ENCODE measurements at regions not wholly inside any gene's neighbourhood (a gene's known extent, or its start where the extent isn't known, plus 50 kb on each side); places are given as distances from the start of the nearest gene placed in this dataset.

- Histone ChIP-seq H3K4me3 (ENCODE audit: low read length) (no peak overlapping the region), H3K27ac (ENCODE audit: low read length) (no peak overlapping the region), H3K9me3 (ENCODE audit: control insufficient read depth, insufficient read depth, low read length) (no peaks in the 10 kb centered on the region), H3K4me1 (ENCODE audit: control insufficient read depth, insufficient read depth, low read length) (no peaks in the 10 kb centered on the region), H3K27me3 (ENCODE audit: control insufficient read depth, insufficient read depth, low read length) (no peaks in the 10 kb centered on the region), H3K36me3 (ENCODE audit: control insufficient read depth, insufficient read depth, low read length) (no peaks in the 10 kb centered on the region)
- Mint-ChIP-seq H3K36me3 (no peaks in the 10 kb centered on the region), H3K4me3 (no peak overlapping the region), H3K9me3 (no peaks in the 10 kb centered on the region), H3K27me3 (ENCODE audit: low read depth in 2 of 2) (peaks cover 7 to 12% of the 10 kb centered on the region in 2 donors), H3K27ac (no peak overlapping the region), H3K4me1 (no peaks in the 10 kb centered on the region)
- intact Hi-C loops (cut with micrococcal nuclease), result no loop called here
- WGBS (ENCODE audit: insufficient coverage), result 83% methylated on average over 3 of the region's 3 CpGs
- DNase-seq (no peak), ATAC-seq (no peak)
- TF ChIP-seq, protein P1, sequence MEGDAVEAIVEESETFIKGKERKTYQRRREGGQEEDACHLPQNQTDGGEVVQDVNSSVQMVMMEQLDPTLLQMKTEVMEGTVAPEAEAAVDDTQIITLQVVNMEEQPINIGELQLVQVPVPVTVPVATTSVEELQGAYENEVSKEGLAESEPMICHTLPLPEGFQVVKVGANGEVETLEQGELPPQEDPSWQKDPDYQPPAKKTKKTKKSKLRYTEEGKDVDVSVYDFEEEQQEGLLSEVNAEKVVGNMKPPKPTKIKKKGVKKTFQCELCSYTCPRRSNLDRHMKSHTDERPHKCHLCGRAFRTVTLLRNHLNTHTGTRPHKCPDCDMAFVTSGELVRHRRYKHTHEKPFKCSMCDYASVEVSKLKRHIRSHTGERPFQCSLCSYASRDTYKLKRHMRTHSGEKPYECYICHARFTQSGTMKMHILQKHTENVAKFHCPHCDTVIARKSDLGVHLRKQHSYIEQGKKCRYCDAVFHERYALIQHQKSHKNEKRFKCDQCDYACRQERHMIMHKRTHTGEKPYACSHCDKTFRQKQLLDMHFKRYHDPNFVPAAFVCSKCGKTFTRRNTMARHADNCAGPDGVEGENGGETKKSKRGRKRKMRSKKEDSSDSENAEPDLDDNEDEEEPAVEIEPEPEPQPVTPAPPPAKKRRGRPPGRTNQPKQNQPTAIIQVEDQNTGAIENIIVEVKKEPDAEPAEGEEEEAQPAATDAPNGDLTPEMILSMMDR (IDR thresholded peaks at IDR 0.05), result no peak
These were observed 135.2 kb upstream of the NCAM1 start for GRCh38 chr11:112826026-112826425.

DNA sequence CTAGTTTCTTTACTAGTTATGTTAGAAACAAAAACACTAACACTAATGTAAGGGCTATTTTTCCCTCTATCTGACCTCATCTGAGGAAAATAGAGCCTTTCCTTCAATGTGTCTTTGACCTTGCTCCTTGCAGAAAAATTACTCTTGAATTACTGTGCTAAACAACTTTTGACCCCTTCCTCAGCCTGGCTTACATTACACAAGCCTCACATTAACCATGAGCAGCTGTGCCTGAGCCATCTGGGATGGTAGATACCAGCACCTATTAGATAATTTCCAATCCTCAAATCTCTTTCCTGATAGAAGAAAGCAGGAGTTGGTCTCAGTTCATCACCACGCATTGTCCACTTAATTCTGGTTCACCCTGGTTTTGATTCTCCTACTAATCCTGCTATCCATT is 134.4 kb upstream of the NCAM1 start:
- Mint-ChIP-seq H3K4me3 (no peak overlapping the region), H3K9me3 (no peaks in the 10 kb centered on the region), H3K4me1 (no peaks in the 10 kb centered on the region), H3K27me3 (ENCODE audit: low read depth in 2 of 2) (peaks cover 7 to 12% of the 10 kb centered on the region in 2 donors), H3K27ac (no peak overlapping the region), H3K36me3 (no peaks in the 10 kb centered on the region)
- Histone ChIP-seq H3K4me1 (ENCODE audit: control insufficient read depth, insufficient read depth, low read length) (no peaks in the 10 kb centered on the region), H3K27ac (ENCODE audit: low read length) (no peak overlapping the region), H3K27me3 (ENCODE audit: control insufficient read depth, insufficient read depth, low read length) (no peaks in the 10 kb centered on the region), H3K4me3 (ENCODE audit: low read length) (no peak overlapping the region), H3K9me3 (ENCODE audit: control insufficient read depth, insufficient read depth, low read length) (no peaks in the 10 kb centered on the region), H3K36me3 (ENCODE audit: control insufficient read depth, insufficient read depth, low read length) (no peaks in the 10 kb centered on the region)
- ATAC-seq, result no peak
- DNase-seq, result no peak
- WGBS (ENCODE audit: insufficient coverage), result 81% methylated on average over 1 of the region's 1 CpG
- intact Hi-C loops (cut with micrococcal nuclease), result no loop called here
- TF ChIP-seq, protein P1 (IDR thresholded peaks at IDR 0.05), result no peak

DNA sequence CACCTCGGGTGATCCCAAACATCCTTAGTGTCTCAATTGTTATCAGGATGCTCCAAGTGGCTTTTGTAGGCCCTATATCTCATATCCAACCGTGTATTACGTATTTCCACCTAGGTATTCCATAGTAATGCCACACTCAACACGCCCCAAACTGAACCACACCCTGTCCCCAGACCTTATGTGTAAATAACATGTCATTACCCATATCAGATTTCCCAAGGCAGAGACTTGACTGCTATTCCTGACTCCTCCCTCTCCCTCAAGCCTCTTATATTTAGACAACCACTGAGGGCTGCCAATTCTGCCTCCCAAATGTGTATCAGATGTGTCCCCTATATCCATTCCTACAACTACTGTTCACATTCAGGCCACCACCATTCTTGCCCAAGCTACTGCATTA is 132.8 kb upstream of the NCAM1 start:
- Histone ChIP-seq H3K36me3 (ENCODE audit: control insufficient read depth, insufficient read depth, low read length) (no peaks in the 10 kb centered on the region), H3K4me3 (ENCODE audit: low read length) (no peak overlapping the region), H3K4me1 (ENCODE audit: control insufficient read depth, insufficient read depth, low read length) (no peaks in the 10 kb centered on the region), H3K9me3 (ENCODE audit: control insufficient read depth, insufficient read depth, low read length) (no peaks in the 10 kb centered on the region), H3K27ac (ENCODE audit: low read length) (no peak overlapping the region), H3K27me3 (ENCODE audit: control insufficient read depth, insufficient read depth, low read length) (no peaks in the 10 kb centered on the region)
- H3K27me3 Mint-ChIP-seq (ENCODE audit: low read depth in 2 of 2), result peaks cover 3 to 6% of the 10 kb centered on the region in 2 donors
- no peaks in the 10 kb centered on the region for H3K36me3 Mint-ChIP-seq
- ATAC-seq (no peak), DNase-seq (no peak)
- no peak overlapping the region for H3K4me3 Mint-ChIP-seq
- H3K4me1 Mint-ChIP-seq, result no peaks in the 10 kb centered on the region
- 88% methylated on average over 4 of the region's 4 CpGs for WGBS (ENCODE audit: insufficient coverage)
- TF ChIP-seq, protein P1 (IDR thresholded peaks at IDR 0.05), result no peak
- H3K9me3 Mint-ChIP-seq, result no peaks in the 10 kb centered on the region
- H3K27ac Mint-ChIP-seq, result no peak overlapping the region
- intact Hi-C loops (cut with micrococcal nuclease), result no loop called here

- Mint-ChIP-seq H3K4me1 (no peaks in the 10 kb centered on the region), H3K27me3 (ENCODE audit: low read depth in 2 of 2) (peaks cover 0 to 3% of the 10 kb centered on the region in 2 donors), H3K4me3 (no peak overlapping the region), H3K27ac (no peak overlapping the region), H3K9me3 (no peaks in the 10 kb centered on the region), H3K36me3 (no peaks in the 10 kb centered on the region)
- no peak overlapping the region for H3K4me3 ChIP-seq (ENCODE audit: low read length)
- intact Hi-C loops (cut with micrococcal nuclease), result no loop called here
- TF ChIP-seq, protein P1 (IDR thresholded peaks at IDR 0.05), result no peak
- no peak overlapping the region for H3K27ac ChIP-seq (ENCODE audit: low read length)
- H3K9me3 ChIP-seq (ENCODE audit: control insufficient read depth, insufficient read depth, low read length), result no peaks in the 10 kb centered on the region
- no peaks in the 10 kb centered on the region for H3K27me3 ChIP-seq (ENCODE audit: control insufficient read depth, insufficient read depth, low read length)
- no peak for ATAC-seq
- H3K36me3 ChIP-seq (ENCODE audit: control insufficient read depth, insufficient read depth, low read length), result no peaks in the 10 kb centered on the region
- DNase-seq, result no peak
- 81% methylated on average over 6 of the region's 6 CpGs for WGBS (ENCODE audit: insufficient coverage)
- no peaks in the 10 kb centered on the region for H3K4me1 ChIP-seq (ENCODE audit: control insufficient read depth, insufficient read depth, low read length)
These were observed 131.1 kb upstream of the NCAM1 start for GRCh38 chr11:112829971-112830654.

Measured in natural killer cell (primary cell).